ENCODE measurements at regions not wholly inside any gene's neighbourhood (a gene's known extent, or its start where the extent isn't known, plus 50 kb on each side); places are given as distances from the start of the nearest gene placed in this dataset.

DNA sequence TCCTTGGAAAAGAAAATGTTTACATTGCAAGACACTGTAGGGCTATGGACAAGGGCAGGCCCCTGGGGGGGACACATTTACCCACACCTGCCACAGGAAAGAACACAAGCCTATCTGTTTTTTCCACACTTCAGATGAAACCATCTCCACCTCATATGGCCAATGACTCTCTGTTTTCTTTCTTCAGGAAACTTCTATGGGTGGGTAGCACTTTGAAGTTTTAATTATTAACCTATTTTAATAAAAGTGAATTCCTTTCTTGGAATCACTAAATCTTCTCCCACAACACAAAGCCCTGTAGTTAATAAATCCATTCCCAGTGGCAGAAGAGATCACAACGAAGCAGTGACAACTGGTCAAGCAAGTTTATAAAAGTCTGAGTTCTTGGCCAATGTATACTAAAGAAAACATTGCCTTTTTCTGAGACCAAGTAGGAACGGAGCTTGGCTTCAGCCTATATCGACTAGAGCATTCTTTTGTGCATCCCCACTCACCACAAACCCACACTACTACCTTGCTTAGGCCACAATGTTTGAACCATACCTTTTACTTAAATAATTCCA, 125.1 kb upstream of the CARMIL1 start:
- Histone ChIP-seq H3K4me1 (ENCODE audit: control insufficient read depth, insufficient read depth, low read length) (no peaks in the 10 kb centered on the region), H3K36me3 (ENCODE audit: control insufficient read depth, insufficient read depth, low read length) (no peaks in the 10 kb centered on the region), H3K9ac (ENCODE audit: extremely low read depth, low read length, poor library complexity, severe bottlenecking) (no peak overlapping the region), H3K9me3 (ENCODE audit: control insufficient read depth, low read length) (peaks cover 31% of the 10 kb centered on the region), H3K4me3 (ENCODE audit: low read length) (no peak overlapping the region), H3K27ac (ENCODE audit: low read depth, low read length) (no peak overlapping the region), H3K27me3 (ENCODE audit: control insufficient read depth, insufficient read depth, low read length, poor library complexity, severe bottlenecking) (no peaks in the 10 kb centered on the region)
- 83 to 89% methylated on average over 3 of the region's 3 CpGs for WGBS, 2 experiments (ENCODE audit: insufficient coverage in 1 of 2, insufficient read length in 1 of 2)
- H3K4me3 Mint-ChIP-seq, result no peak overlapping the region
- no peak overlapping the region for H3K27ac Mint-ChIP-seq
- no peaks in the 10 kb centered on the region for H3K36me3 Mint-ChIP-seq (ENCODE audit: low read depth)
- no peaks in the 10 kb centered on the region for H3K27me3 Mint-ChIP-seq (ENCODE audit: insufficient read depth)
- H3K4me1 Mint-ChIP-seq, result no peaks in the 10 kb centered on the region
- DNase-seq, result no peak
- TF ChIP-seq, protein P1, sequence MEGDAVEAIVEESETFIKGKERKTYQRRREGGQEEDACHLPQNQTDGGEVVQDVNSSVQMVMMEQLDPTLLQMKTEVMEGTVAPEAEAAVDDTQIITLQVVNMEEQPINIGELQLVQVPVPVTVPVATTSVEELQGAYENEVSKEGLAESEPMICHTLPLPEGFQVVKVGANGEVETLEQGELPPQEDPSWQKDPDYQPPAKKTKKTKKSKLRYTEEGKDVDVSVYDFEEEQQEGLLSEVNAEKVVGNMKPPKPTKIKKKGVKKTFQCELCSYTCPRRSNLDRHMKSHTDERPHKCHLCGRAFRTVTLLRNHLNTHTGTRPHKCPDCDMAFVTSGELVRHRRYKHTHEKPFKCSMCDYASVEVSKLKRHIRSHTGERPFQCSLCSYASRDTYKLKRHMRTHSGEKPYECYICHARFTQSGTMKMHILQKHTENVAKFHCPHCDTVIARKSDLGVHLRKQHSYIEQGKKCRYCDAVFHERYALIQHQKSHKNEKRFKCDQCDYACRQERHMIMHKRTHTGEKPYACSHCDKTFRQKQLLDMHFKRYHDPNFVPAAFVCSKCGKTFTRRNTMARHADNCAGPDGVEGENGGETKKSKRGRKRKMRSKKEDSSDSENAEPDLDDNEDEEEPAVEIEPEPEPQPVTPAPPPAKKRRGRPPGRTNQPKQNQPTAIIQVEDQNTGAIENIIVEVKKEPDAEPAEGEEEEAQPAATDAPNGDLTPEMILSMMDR (conservative IDR thresholded peaks at IDR 0.05), result no peak
- H3K9me3 Mint-ChIP-seq, result peaks cover 41% of the 10 kb centered on the region

DNA sequence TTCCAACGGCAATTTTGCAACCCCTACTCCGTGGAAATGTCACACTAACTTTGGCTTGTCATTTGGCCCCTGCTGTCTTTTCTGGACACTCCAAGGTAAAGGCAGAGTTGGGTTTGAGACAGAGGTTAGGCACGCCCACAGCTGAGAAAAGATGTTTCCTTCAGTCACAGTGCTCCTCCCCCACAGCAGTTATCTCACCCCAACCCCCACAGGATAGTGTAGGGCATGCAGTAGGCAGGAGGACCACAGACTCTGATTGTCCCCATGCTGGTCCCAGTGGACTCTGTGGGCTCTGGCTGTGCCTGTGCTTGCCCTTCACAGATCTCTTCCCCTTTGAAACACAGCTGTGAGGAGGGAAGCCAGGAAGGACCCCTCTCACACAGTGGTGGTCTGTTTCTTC, 124.0 kb upstream of the CARMIL1 start:
- TF ChIP-seq, protein P1 (conservative IDR thresholded peaks at IDR 0.05), result no peak
- H3K27me3 Mint-ChIP-seq (ENCODE audit: insufficient read depth), result peaks cover under 1% of the 10 kb centered on the region
- WGBS, 2 experiments (ENCODE audit: insufficient coverage in 1 of 2, insufficient read length in 1 of 2), result 72% methylated on average over 3 of the region's 3 CpGs; no CpG with 5 or more reads in 1 of the 2 experiments
- H3K36me3 Mint-ChIP-seq (ENCODE audit: low read depth), result peaks cover 4% of the 10 kb centered on the region
- Histone ChIP-seq H3K4me3 (ENCODE audit: low read length) (no peak overlapping the region), H3K4me1 (ENCODE audit: control insufficient read depth, insufficient read depth, low read length) (no peaks in the 10 kb centered on the region), H3K36me3 (ENCODE audit: control insufficient read depth, insufficient read depth, low read length) (no peaks in the 10 kb centered on the region), H3K9ac (ENCODE audit: extremely low read depth, low read length, poor library complexity, severe bottlenecking) (no peak overlapping the region), H3K27ac (ENCODE audit: low read depth, low read length) (no peak overlapping the region), H3K9me3 (ENCODE audit: control insufficient read depth, low read length) (peaks cover 25% of the 10 kb centered on the region), H3K27me3 (ENCODE audit: control insufficient read depth, insufficient read depth, low read length, poor library complexity, severe bottlenecking) (no peaks in the 10 kb centered on the region)
- no peak overlapping the region for H3K27ac Mint-ChIP-seq
- peaks cover 48% of the 10 kb centered on the region for H3K9me3 Mint-ChIP-seq
- no peaks in the 10 kb centered on the region for H3K4me1 Mint-ChIP-seq
- DNase-seq, result no peak
- no peak overlapping the region for H3K4me3 Mint-ChIP-seq

DNA sequence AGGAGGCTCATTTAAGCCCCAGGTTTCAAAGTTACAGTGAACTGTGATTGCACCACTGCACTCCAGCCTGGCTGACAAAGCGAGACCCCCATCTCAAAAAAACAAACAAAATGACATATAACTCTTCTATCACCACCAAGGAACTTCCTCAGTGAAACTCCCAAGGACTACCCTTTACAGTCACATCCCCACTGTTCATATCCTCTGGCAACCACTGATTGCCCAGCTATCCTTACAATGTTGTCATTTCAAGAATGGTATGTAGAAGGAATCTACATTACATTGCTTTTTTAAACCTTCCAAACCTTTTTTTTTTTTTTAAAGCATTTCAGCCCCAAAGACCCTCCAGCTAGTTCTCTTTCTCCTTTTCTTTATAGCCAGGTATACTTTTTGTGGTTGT, 123.1 kb upstream of the CARMIL1 start:
- no peaks in the 10 kb centered on the region for H3K4me1 Mint-ChIP-seq
- Histone ChIP-seq H3K36me3 (ENCODE audit: control insufficient read depth, insufficient read depth, low read length) (no peaks in the 10 kb centered on the region), H3K9ac (ENCODE audit: extremely low read depth, low read length, poor library complexity, severe bottlenecking) (no peak overlapping the region), H3K4me1 (ENCODE audit: control insufficient read depth, insufficient read depth, low read length) (no peaks in the 10 kb centered on the region), H3K4me3 (ENCODE audit: low read length) (no peak overlapping the region), H3K27ac (ENCODE audit: low read depth, low read length) (no peak overlapping the region), H3K27me3 (ENCODE audit: control insufficient read depth, insufficient read depth, low read length, poor library complexity, severe bottlenecking) (no peaks in the 10 kb centered on the region), H3K9me3 (ENCODE audit: control insufficient read depth, low read length) (peaks cover 25% of the 10 kb centered on the region)
- H3K9me3 Mint-ChIP-seq, result peaks cover 53% of the 10 kb centered on the region
- WGBS, 2 experiments (ENCODE audit: insufficient coverage in 1 of 2, insufficient read length in 1 of 2), result 96% methylated on average over 1 of the region's 1 CpG; no CpG with 5 or more reads in 1 of the 2 experiments
- H3K27ac Mint-ChIP-seq, result no peak overlapping the region
- TF ChIP-seq, protein P1 (conservative IDR thresholded peaks at IDR 0.05), result no peak
- H3K27me3 Mint-ChIP-seq (ENCODE audit: insufficient read depth), result peaks cover 2% of the 10 kb centered on the region
- no peak overlapping the region for H3K4me3 Mint-ChIP-seq
- DNase-seq, result no peak
- peaks cover 4% of the 10 kb centered on the region for H3K36me3 Mint-ChIP-seq (ENCODE audit: low read depth)
